ENCODE measurements at regions not wholly inside any gene's neighbourhood (a gene's known extent, or its start where the extent isn't known, plus 50 kb on each side); places are given as distances from the start of the nearest gene placed in this dataset.

DNA sequence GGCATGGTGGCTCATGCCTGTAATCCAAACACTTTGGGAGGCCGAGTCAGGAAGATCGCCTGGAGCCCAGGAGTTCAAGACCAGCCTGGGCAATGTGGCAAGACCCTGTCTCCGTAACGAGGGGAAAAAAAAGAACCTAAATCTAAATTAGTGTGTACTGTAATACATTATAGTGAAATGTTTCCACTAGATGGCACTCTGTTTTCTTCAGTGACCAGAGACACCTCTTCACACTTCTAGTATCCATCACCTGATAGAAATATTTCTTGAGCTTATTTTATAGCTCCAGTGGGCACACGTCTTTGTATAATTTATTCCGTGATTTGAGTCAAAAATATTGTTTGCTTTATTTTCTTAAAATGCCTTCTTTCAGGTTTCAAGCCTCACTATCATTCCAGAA, 600.9 kb upstream of the DIPK2B start:
- TF ChIP-seq, protein P1, sequence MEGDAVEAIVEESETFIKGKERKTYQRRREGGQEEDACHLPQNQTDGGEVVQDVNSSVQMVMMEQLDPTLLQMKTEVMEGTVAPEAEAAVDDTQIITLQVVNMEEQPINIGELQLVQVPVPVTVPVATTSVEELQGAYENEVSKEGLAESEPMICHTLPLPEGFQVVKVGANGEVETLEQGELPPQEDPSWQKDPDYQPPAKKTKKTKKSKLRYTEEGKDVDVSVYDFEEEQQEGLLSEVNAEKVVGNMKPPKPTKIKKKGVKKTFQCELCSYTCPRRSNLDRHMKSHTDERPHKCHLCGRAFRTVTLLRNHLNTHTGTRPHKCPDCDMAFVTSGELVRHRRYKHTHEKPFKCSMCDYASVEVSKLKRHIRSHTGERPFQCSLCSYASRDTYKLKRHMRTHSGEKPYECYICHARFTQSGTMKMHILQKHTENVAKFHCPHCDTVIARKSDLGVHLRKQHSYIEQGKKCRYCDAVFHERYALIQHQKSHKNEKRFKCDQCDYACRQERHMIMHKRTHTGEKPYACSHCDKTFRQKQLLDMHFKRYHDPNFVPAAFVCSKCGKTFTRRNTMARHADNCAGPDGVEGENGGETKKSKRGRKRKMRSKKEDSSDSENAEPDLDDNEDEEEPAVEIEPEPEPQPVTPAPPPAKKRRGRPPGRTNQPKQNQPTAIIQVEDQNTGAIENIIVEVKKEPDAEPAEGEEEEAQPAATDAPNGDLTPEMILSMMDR (IDR thresholded peaks at IDR 0.05; ENCODE audit: insufficient read depth, low read length), result no peak
- no peak for TF ChIP-seq POLR2AphosphoS5 (IDR thresholded peaks at IDR 0.05; ENCODE audit: low read depth)
- no peak for TF ChIP-seq GABPA (IDR thresholded peaks at IDR 0.05; ENCODE audit: low read depth)
- TF ChIP-seq, protein P2, sequence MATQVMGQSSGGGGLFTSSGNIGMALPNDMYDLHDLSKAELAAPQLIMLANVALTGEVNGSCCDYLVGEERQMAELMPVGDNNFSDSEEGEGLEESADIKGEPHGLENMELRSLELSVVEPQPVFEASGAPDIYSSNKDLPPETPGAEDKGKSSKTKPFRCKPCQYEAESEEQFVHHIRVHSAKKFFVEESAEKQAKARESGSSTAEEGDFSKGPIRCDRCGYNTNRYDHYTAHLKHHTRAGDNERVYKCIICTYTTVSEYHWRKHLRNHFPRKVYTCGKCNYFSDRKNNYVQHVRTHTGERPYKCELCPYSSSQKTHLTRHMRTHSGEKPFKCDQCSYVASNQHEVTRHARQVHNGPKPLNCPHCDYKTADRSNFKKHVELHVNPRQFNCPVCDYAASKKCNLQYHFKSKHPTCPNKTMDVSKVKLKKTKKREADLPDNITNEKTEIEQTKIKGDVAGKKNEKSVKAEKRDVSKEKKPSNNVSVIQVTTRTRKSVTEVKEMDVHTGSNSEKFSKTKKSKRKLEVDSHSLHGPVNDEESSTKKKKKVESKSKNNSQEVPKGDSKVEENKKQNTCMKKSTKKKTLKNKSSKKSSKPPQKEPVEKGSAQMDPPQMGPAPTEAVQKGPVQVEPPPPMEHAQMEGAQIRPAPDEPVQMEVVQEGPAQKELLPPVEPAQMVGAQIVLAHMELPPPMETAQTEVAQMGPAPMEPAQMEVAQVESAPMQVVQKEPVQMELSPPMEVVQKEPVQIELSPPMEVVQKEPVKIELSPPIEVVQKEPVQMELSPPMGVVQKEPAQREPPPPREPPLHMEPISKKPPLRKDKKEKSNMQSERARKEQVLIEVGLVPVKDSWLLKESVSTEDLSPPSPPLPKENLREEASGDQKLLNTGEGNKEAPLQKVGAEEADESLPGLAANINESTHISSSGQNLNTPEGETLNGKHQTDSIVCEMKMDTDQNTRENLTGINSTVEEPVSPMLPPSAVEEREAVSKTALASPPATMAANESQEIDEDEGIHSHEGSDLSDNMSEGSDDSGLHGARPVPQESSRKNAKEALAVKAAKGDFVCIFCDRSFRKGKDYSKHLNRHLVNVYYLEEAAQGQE (IDR thresholded peaks at IDR 0.05; ENCODE audit: insufficient replicate concordance, low read depth), result no peak
